C4-2B (cell line): ENCODE measurements at regions not wholly inside any gene's neighbourhood (a gene's known extent, or its start where the extent isn't known, plus 50 kb on each side); places are given as distances from the start of the nearest gene placed in this dataset.

ENCODE experiments used
- CTCF ChIP-seq: fragments of 450-650 bp; conservative IDR thresholded peaks from 2 replicates; pipeline ENCODE4 v1.5.1; 2017; ENCODE audit warnings: mild to moderate bottlenecking
- ZFX ChIP-seq: fragments of 450-650 bp; IDR thresholded peaks from 2 replicates; pipeline ENCODE4 v1.6.1; 2017

DNA sequence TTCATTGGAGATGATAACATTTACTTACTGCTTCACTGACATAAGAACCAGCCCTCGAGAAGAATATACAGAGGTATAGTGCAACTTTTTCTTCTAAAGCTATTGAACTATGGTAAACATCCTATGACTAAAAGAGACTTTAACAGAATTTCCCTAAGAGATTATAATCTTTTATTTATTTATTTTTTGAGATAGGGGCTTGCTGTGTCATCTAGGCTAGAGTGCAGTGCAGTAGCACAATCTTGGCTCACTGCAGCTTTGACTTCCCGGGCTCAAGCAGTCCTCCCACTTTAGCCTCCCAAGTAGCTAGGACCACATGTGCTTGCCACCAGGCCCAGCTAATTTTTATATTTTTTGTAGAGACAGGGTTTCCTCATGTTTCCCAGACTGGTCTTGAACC lies 258.5 kb upstream of the FERD3L start:
- no peak for TF ChIP-seq CTCF
- TF ChIP-seq ZFX: no peak
